ENCODE measurements at regions not wholly inside any gene's neighbourhood (a gene's known extent, or its start where the extent isn't known, plus 50 kb on each side); places are given as distances from the start of the nearest gene placed in this dataset.
A peak's percentile ranks its signal among the peaks of the same experiment; 100 is the strongest.

- Histone ChIP-seq H3K9me1 (replicated peaks; ENCODE audit: control insufficient read depth, extremely low read depth, insufficient read depth, low read length) (no peaks in the 10 kb centered on the region), H3K27ac (ENCODE audit: insufficient read depth, low read depth, low read length) (no peak overlapping the region), H3K4me1 (ENCODE audit: control insufficient read depth, extremely low read depth, insufficient read depth, low read length) (no peaks in the 10 kb centered on the region), H3K9ac (replicated peaks; ENCODE audit: extremely low read depth, insufficient read depth, low read length) (no peak overlapping the region), H3K36me3 (ENCODE audit: control insufficient read depth in 2 of 2, extremely low read depth in 1 of 2, insufficient read depth in 2 of 2, low read length in 2 of 2) (no peaks in the 10 kb centered on the region), H3K9me3 (replicated peaks; ENCODE audit: control insufficient read depth, insufficient read depth, low read length) (no peaks in the 10 kb centered on the region), H2AFZ (ENCODE audit: low read depth, low read length) (no peak overlapping the region), H3K4me3 (replicated peaks in 1 of 3; ENCODE audit: insufficient read depth in 1 of 3, low read depth in 1 of 3, low read length in 3 of 3) (no peak overlapping the region), H3K79me2 (ENCODE audit: control insufficient read depth, insufficient read depth, low read length) (no peaks in the 10 kb centered on the region), H4K20me1 (replicated peaks; ENCODE audit: control insufficient read depth, extremely low read depth, insufficient read depth, low read length) (no peaks in the 10 kb centered on the region), H3K27me3 (ENCODE audit: control insufficient read depth in 2 of 2, insufficient read depth in 2 of 2, low read length in 2 of 2) (no peaks in the 10 kb centered on the region), H3K4me2 (ENCODE audit: insufficient read depth, low read length) (no peak overlapping the region)
- TF ChIP-seq FOS (IDR thresholded peaks at IDR 0.05; ENCODE audit: borderline replicate concordance, insufficient read depth, low read length): no peak
- TF ChIP-seq EZH2 (IDR thresholded peaks at IDR 0.05; ENCODE audit: borderline replicate concordance, low read depth, low read length, severe bottlenecking): no peak
- TF ChIP-seq POLR2A (IDR thresholded peaks at IDR 0.05; ENCODE audit: low read depth, low read length): no peak
- no peak for TF ChIP-seq GATA2 (IDR thresholded peaks at IDR 0.05; ENCODE audit: insufficient read depth, insufficient read length, low read depth, low read length)
- no peak for TF ChIP-seq MAX (IDR thresholded peaks at IDR 0.05; ENCODE audit: insufficient read depth, insufficient read length)
- CTCF ChIA-PET: interaction anchor here (1.1 kb wide), 1 partner anchor 14 kb away, joined by 3 read pairs; no protein-coding TSS in a partner anchor
- no peak for DNase-seq (ENCODE audit: low read depth, low spot score)
- BruUV-seq (replicated peaks): no TSS peak
- dilution Hi-C loops (cut with MboI; ENCODE audit: extremely low pct_ligation_motif_present, low sequenced_read_pairs): no loop called here
- intact Hi-C loops (cut with micrococcal nuclease): no loop called here
- peak; percentile 8 for FAIRE-seq
- POLR2A ChIA-PET: no interaction called here
These were observed 280.6 kb upstream of the RTL1 start for GRCh38 chr14:101184104-101184455.

- dilution Hi-C loops (cut with MboI; ENCODE audit: extremely low pct_ligation_motif_present, low sequenced_read_pairs): no loop called here
- H3K9me1 ChIP-seq (replicated peaks; ENCODE audit: control insufficient read depth, extremely low read depth, insufficient read depth, low read length): no peaks in the 10 kb centered on the region
- no peak overlapping the region for H3K9ac ChIP-seq (replicated peaks; ENCODE audit: extremely low read depth, insufficient read depth, low read length)
- H2AFZ ChIP-seq (ENCODE audit: low read depth, low read length): no peak overlapping the region
- no peaks in the 10 kb centered on the region for H3K36me3 ChIP-seq (ENCODE audit: control insufficient read depth in 2 of 2, extremely low read depth in 1 of 2, insufficient read depth in 2 of 2, low read length in 2 of 2)
- POLR2A ChIA-PET: no interaction called here
- intact Hi-C loops (cut with micrococcal nuclease): no loop called here
- H3K4me3 ChIP-seq (replicated peaks in 1 of 3; ENCODE audit: insufficient read depth in 1 of 3, low read depth in 1 of 3, low read length in 3 of 3): no peak overlapping the region
- DNase-seq (ENCODE audit: low read depth, low spot score) (no peak), FAIRE-seq (no peak)
- H3K27me3 ChIP-seq (ENCODE audit: control insufficient read depth in 2 of 2, insufficient read depth in 2 of 2, low read length in 2 of 2): no peaks in the 10 kb centered on the region
- no peaks in the 10 kb centered on the region for H3K79me2 ChIP-seq (ENCODE audit: control insufficient read depth, insufficient read depth, low read length)
- no peak overlapping the region for H3K27ac ChIP-seq (ENCODE audit: insufficient read depth, low read depth, low read length)
- TF ChIP-seq FOS (IDR thresholded peaks at IDR 0.05; ENCODE audit: borderline replicate concordance, insufficient read depth, low read length): no peak
- TF ChIP-seq GATA2 (IDR thresholded peaks at IDR 0.05; ENCODE audit: insufficient read depth, insufficient read length, low read depth, low read length): no peak
- TF ChIP-seq MYC (IDR thresholded peaks at IDR 0.05; ENCODE audit: low read depth, low read length): no peak
- TF ChIP-seq, protein P1, sequence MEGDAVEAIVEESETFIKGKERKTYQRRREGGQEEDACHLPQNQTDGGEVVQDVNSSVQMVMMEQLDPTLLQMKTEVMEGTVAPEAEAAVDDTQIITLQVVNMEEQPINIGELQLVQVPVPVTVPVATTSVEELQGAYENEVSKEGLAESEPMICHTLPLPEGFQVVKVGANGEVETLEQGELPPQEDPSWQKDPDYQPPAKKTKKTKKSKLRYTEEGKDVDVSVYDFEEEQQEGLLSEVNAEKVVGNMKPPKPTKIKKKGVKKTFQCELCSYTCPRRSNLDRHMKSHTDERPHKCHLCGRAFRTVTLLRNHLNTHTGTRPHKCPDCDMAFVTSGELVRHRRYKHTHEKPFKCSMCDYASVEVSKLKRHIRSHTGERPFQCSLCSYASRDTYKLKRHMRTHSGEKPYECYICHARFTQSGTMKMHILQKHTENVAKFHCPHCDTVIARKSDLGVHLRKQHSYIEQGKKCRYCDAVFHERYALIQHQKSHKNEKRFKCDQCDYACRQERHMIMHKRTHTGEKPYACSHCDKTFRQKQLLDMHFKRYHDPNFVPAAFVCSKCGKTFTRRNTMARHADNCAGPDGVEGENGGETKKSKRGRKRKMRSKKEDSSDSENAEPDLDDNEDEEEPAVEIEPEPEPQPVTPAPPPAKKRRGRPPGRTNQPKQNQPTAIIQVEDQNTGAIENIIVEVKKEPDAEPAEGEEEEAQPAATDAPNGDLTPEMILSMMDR (IDR thresholded peaks at IDR 0.05; ENCODE audit: extremely low read depth in 1 of 2, insufficient read depth in 1 of 2, low read depth in 1 of 2, low read length in 2 of 2): no peak
- no peak for TF ChIP-seq JUN (IDR thresholded peaks at IDR 0.05; ENCODE audit: borderline replicate concordance, insufficient read depth, insufficient read length, low read depth)
- no peak for TF ChIP-seq POLR2A (IDR thresholded peaks at IDR 0.05; ENCODE audit: low read depth, low read length)
- no peak for TF ChIP-seq POLR2AphosphoS5 (IDR thresholded peaks at IDR 0.05; ENCODE audit: insufficient read depth, low read depth, low read length)
- no peak for TF ChIP-seq EZH2 (IDR thresholded peaks at IDR 0.05; ENCODE audit: borderline replicate concordance, low read depth, low read length, severe bottlenecking)
- no peak for TF ChIP-seq MAX (IDR thresholded peaks at IDR 0.05; ENCODE audit: insufficient read depth, insufficient read length)
- no peaks in the 10 kb centered on the region for H3K9me3 ChIP-seq (replicated peaks; ENCODE audit: control insufficient read depth, insufficient read depth, low read length)
- no TSS peak for BruUV-seq (replicated peaks)
- H3K4me2 ChIP-seq (ENCODE audit: insufficient read depth, low read length): no peak overlapping the region
- H4K20me1 ChIP-seq (replicated peaks; ENCODE audit: control insufficient read depth, extremely low read depth, insufficient read depth, low read length): no peaks in the 10 kb centered on the region
- CTCF ChIA-PET: interaction anchor here (1.1 kb wide), 1 partner anchor 51 kb away, joined by 3 read pairs; no protein-coding TSS in a partner anchor
- no peaks in the 10 kb centered on the region for H3K4me1 ChIP-seq (ENCODE audit: control insufficient read depth, extremely low read depth, insufficient read depth, low read length)
These were observed 281.1 kb upstream of the RTL1 start for GRCh38 chr14:101184572-101184971.

Data from endothelial cell of umbilical vein (primary cell).